ENCODE measurements at regions not wholly inside any gene's neighbourhood (a gene's known extent, or its start where the extent isn't known, plus 50 kb on each side); places are given as distances from the start of the nearest gene placed in this dataset.

DNA sequence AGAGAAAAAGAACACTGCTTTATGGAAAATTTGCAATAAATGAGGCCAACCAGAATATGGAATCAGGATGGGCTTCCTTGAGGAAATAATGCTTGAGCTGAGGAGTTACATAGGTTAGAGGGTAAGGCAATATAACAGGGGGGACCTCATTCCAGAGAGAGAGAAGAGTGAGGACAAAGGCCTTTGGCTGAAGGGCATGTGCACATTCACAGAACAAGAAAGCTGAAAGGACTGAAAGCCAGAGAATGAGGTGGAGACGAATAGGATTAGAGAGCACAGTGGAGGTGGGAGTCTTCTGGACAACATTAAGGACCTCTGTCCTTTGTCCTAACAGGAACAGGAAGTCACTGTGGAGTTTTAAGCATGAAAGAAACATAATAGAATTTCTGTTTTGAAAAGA, 60.7 kb upstream of the MROH9 start:
- Histone ChIP-seq H3K27ac (no peak overlapping the region), H3K27me3 (no peaks in the 10 kb centered on the region), H3K9me3 (no peaks in the 10 kb centered on the region), H3K4me1 (peaks cover 0 to 16% (median 4%) of the 10 kb centered on the region in 12 donors), H3K4me3 (no peak overlapping the region), H3K36me3 (no peaks in the 10 kb centered on the region)
- TF ChIP-seq, protein P1, sequence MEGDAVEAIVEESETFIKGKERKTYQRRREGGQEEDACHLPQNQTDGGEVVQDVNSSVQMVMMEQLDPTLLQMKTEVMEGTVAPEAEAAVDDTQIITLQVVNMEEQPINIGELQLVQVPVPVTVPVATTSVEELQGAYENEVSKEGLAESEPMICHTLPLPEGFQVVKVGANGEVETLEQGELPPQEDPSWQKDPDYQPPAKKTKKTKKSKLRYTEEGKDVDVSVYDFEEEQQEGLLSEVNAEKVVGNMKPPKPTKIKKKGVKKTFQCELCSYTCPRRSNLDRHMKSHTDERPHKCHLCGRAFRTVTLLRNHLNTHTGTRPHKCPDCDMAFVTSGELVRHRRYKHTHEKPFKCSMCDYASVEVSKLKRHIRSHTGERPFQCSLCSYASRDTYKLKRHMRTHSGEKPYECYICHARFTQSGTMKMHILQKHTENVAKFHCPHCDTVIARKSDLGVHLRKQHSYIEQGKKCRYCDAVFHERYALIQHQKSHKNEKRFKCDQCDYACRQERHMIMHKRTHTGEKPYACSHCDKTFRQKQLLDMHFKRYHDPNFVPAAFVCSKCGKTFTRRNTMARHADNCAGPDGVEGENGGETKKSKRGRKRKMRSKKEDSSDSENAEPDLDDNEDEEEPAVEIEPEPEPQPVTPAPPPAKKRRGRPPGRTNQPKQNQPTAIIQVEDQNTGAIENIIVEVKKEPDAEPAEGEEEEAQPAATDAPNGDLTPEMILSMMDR (IDR thresholded peaks at IDR 0.05) = no peak
- TF ChIP-seq POLR2A (IDR thresholded peaks at IDR 0.05) = no peak
- no peak for DNase-seq
- intact Hi-C loops (cut with DNase I) = loop anchor here in 2 of 10 donors (5.0 to 10.0 kb wide), 2 partner anchors 207 to 940 kb away; no protein-coding TSS in a partner anchor
- WGBS, 4 donors = 50 to 61% (median 57%) methylated on average over 1 of the region's 1 CpG
- ATAC-seq = no peak

DNA sequence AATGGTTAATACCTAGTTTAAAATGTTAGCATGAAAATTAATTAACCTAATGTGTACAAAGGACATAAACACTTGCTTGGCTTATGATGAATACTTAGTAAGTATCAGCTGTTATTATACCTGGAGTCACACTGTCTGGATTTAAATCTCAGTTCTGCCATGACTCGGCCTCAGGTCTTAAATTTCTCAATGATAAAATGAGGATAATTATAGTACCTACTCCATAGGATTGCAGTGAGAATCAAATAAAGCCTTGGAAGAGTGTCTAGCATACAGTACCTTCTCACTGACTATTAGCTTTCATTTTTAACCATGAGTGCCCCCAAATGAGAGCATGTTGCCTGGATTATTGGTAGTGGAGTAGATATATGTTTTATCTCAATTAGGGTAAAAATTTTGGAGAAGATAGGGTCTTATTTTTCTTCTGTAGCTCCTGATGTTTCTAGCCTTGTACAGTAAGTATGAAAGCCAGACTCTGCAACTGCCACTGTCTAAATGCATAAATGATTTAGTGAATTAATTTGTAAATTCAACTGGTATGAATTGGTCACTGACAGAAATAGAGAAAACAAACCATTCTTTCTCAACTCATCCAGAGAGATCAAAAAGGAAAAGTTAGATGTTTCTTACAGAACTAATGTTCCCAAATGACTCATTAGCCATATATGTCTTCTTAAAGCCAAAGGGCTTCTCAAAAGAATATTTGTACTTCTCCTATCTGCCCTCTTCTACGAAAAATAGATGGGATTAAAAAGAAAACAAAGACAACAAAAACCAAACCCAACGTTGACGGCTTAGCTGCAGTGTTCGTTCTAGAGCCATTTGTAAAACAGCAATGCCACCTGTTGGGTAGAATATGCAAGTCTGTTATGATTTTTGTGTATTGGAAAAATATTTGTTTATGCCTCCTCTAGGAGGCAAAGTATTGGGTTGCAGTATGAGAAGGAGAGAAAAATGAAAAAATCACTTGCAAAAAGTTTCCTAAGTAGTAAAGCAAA, 53.8 kb upstream of the MROH9 start:
- H3K27me3 ChIP-seq = no peaks in the 10 kb centered on the region
- intact Hi-C loops (cut with DNase I) = loop anchor here in 7 of 10 donors (2.0 to 10.0 kb wide), 14 partner anchors 87 to 957 kb away; partner anchors contain the start of gene PRRX1 (in 1 of the 7)
- TF ChIP-seq POLR2A (IDR thresholded peaks at IDR 0.05) = no peak
- TF ChIP-seq, protein P1 (IDR thresholded peaks at IDR 0.05) = peak; percentile 20 to 74 (median 65)
- H3K4me1 ChIP-seq = peaks cover 0 to 10% (median 0%) of the 10 kb centered on the region in 12 donors
- peak overlapping the region in 7 of 12 donors; percentile 3 to 44 (median 22) for H3K4me3 ChIP-seq
- no peaks in the 10 kb centered on the region for H3K36me3 ChIP-seq
- ATAC-seq (peak in 2 of 4 donors; percentile 65 to 80), DNase-seq (peak in 1 of 5 donors; percentile 17)
- no peak overlapping the region for H3K27ac ChIP-seq
- H3K9me3 ChIP-seq = peaks cover 0 to 7% (median 0%) of the 10 kb centered on the region in 12 donors
- WGBS, 4 donors = 12 to 15% (median 14%) methylated on average over 5 of the region's 5 CpGs
